ENCODE measurements at regions not wholly inside any gene's neighbourhood (a gene's known extent, or its start where the extent isn't known, plus 50 kb on each side); places are given as distances from the start of the nearest gene placed in this dataset.

DNA sequence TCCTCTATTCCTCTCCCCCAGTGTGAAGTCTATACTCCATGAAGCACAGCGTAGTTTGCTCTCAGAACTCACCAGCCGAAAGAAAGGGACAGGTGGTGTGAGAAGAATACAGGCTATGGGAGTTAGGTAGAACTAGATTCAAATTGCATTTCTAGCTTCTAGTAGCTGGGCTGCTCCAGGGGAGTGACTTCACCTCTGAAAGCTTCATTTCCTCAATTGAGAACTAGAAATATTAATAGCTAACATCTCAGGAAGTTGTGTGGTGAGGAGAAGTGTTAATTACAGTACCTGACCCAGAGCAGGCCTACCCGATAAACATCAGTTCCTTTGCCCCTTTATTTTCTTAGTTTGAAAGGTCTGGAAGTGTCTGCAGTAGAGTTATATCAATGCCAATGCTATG lies 484.7 kb upstream of the TENM4 start:
- DNase-seq (ENCODE audit: low read depth in 2 of 2) = no peak

DNA sequence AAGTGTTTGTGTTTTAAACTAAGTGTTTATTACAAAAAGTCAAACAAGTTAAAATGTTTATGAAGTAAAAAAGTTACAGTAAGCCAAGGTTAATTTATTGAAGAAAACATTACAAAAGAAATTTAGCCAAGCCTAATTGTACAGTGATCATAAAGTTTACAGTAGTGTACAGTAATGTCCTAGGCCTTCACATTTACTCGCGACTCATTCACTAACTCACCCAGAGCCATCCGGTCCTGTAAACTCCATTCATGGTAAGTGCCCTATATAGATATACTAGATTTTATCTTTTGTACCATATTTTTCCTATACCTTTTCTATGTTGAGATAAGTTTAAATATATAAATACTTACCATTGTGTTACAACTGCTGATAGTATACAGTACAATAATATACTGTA lies 481.8 kb upstream of the TENM4 start:
- DNase-seq (ENCODE audit: low read depth in 2 of 2) = no peak

DNA sequence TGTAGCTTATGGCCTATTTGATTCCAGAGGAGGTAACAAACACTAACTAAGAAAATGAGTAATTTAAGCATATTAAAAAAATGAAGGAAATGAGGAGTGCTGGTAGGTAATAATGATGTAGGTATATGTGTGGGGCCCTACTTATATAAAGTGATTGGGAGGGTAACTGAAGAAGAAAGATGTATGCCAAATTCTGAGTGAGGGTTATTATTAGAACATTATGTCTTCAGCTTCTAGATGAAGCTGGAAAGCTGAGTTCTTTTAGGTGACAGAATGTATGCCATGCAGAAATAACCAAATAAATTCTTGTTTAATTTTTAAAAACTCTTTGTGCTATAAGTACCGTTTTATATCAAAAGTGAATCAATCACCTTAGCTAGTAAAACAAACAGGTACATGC lies 479.6 kb upstream of the TENM4 start:
- no peak for DNase-seq (ENCODE audit: low read depth in 2 of 2)

DNA sequence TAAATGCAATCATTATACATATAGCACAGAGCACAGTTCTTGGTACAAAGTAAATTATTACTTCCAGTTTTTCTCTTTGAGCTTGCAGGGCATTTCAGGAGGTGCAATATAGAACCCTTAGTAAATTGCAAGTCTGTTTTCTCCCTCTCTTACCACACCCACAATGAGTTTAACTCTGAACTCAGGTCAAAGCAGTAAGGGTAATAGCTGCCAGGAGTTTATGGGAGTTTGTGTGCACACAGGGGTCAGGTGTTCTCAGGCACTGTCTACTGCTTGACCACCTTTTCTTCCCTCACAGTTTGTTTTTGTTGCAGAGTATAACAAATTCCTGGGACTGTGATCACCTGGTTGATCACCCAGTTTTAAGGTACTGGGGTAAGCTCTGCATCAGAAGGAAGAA lies 478.5 kb upstream of the TENM4 start:
- no peak for DNase-seq (ENCODE audit: low read depth in 2 of 2)

DNA sequence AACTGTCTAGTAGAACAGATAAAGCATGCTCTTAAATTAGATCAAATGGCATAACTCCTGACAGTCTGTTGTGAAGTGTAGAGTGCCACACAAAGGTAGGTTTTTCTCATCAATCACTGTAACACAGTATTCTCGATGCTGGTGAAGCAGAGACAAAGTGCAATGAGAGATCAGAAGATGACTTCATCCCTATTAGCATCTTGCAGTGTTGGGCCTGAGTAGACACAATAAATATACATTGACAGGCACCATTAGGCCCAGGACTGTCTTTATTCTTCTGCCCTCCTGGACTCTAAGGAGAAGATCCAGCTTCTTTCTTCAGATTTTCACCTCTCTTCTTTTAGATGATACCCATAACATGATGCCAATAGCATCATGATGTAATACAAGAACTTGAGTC lies 478.0 kb upstream of the TENM4 start:
- DNase-seq (ENCODE audit: low read depth in 2 of 2) = no peak

DNA sequence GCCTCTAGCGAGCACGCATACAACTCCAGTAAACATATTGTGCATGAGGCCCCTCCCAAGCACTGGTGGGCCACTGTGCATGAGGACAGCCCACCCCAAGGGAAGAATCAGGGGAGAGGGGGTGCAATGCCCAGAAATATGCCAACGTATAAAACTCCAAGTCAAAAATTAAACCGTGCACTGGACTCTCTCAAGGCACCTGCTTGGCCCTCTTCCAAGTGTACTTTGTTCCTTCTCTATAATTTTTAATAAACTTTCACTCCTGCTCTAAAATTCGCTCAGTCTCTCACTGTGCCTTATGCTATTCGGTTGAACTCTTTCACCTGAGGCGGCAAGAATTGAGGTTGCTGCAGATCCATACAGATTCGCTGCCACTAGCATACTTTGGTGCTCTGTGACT lies 465.3 kb upstream of the TENM4 start:
- DNase-seq (ENCODE audit: low read depth in 2 of 2) = no peak

DNA sequence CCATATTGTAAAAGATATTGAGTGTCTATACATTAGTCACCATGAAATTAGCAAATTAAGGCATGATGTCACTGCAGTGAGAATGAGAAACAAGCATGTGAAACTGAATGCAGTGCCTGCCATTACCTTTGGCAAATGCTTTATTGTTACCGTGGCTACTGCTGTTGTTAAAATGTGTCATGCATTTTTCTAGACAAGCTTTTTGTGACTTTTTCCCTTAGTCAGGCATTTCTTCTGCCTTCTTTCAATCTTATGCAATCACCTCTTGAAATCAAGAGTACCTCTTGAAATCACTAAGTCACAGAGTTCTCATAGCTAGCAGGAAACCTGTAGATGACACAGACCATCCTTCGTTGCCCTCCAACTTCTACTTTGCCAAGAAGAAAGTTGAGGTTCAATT lies 461.7 kb upstream of the TENM4 start:
- DNase-seq (ENCODE audit: low read depth in 2 of 2) = no peak

DNA sequence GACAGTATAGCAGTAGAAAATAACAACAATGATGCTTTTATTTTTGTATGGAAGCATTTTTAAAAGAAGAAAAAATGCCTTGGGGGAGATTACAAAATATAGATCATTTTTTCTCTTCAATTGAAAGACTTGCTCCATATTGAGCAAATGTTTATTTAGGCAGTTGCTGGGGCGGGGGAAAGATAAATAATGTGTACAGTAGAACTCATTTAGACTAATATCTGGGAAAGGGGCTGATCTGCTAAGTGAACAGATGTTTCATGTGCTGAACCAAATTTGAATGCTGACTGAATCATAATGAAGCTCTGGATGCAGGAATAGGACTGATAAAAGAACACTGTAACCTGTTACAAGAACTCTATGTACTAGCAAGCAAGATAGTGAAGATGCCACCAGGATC lies 457.1 kb upstream of the TENM4 start:
- no peak for DNase-seq (ENCODE audit: low read depth in 2 of 2)

DNA sequence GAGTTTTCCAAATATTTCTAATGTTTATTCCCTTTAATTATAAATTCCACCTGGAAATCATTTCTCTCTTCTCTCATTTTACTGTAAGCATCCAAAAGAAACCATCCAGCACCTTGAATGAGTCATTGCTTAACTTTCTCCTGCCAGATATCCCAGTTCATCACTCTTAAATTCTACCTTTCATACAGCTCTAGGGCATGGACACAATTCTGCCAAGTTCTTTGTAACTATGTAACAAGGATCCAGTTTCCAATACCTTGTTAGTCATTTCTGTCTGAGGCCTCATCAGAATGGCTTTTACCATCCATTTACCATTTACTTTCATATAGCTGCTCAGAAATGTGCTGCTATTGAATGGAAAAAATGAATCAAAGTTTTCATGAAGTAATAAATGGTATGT lies 455.4 kb upstream of the TENM4 start:
- no peak for DNase-seq (ENCODE audit: low read depth in 2 of 2)

DNA sequence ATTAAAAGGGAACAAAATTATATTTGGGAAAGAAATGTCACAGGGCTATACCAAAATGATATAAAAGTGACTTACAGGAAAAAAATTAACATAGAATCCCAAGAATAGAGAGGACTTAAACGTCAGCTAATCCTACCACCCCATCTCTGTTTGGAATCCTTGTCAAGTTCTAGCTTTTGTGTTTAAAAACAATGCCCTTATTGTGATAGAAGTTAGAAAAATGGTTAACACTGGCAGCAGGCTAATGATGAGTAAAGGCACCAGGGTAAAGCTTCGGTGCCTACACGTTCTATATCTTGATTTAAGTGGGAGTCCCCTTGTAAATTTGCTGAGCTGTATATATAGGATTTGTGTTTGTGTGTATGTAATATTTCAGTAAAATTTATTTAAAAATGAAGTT lies 453.3 kb upstream of the TENM4 start:
- DNase-seq (ENCODE audit: low read depth in 2 of 2) = no peak

DNA sequence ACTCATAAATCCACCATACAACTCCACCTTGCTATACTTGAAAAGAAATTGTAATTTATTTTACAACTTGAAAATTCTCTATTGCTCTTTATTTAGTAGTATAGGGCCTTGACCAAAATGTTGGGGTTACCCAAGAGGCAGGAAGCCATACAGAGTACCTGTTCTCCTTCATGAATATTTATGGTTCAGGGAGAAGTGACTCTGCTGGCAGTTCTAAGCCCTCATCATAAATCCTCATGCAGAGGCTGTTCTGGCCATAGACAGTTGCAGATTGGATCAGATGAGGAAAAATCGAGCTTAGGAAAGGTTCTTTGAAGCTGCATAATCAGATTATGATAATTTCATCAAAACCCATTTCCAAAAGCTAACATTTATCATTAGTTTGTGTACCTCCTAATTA lies 449.4 kb upstream of the TENM4 start:
- DNase-seq (ENCODE audit: low read depth in 2 of 2) = no peak

DNA sequence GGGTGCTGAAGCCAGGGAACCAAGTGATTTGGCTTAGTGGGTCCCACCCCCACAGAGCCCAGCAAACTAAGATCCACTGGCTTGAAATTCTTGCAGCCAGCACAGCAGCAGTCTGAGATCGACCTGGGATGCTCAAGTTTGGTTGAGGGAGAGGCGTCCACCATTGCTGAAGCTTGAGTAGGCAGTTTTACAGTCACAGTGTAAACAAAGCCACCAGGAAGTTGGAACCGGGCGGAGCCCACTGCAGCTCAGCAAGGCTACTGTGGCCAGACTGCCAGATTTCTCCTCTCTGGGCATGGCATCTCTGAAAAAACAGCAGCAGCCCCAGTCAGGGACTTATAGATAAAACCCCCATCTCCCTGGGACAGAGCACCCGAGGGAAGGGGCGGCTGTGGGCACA lies 424.1 kb upstream of the TENM4 start:
- DNase-seq (ENCODE audit: low read depth in 2 of 2) = no peak

DNA sequence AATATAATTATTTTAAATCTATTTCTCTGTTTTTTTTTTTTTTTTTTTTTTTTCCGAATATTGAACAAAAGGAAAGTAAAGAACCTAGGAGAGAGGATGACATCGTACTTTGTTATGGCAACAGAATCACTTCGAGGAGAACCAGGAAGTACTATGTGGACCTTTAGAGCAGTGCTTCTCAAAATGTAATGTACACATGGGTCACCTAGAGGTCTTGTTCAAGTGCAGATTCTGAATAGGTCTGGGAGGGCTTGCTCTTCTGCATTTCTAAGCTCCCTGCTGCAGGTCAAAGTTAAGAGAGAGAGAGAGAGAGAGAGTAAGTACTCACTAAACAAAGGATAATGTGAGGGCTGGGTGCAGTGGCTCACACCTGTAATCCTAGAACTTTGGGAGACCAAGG lies 419.5 kb upstream of the TENM4 start:
- no peak for DNase-seq (ENCODE audit: low read depth in 2 of 2)

DNA sequence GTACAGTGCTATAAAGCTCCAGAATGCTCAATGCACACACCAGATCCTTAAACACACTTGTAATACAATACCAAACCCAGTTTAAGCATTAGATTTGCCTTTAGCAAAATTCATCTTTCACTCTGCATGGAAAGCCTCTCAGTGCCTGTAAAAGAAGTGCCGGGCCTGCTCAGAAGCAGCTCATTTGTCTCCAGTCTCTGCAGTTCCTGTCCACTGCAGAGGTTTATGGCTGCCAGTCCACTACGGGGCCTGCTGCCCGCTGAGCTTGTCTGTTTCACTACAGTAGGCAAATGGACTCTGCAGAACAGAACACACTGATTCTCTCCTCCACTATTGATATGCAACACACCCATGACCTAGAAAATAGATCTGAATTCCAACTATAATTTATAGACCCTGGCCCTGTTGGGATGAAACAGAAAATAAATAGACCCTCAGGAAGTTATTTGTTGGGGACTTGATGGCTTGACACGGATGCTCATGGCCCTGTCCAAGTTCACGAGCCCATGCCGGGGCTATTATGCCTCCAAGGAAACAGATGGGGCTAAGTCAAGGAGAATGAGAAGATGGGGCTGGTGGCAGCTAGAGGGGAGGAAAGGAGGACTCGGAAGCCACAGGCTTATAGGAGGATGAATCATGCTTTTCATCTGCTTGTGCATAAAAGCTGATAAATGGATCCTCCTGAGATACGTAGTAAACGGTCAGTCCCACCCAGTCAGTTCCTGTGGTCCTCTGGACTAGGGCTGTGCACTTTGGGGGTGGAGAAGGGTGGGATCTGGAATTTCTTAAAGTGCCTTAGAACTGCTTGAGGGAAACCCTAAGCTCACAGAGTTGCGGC lies 416.8 kb upstream of the TENM4 start:
- DNase-seq (ENCODE audit: low read depth in 2 of 2) = no peak

DNA sequence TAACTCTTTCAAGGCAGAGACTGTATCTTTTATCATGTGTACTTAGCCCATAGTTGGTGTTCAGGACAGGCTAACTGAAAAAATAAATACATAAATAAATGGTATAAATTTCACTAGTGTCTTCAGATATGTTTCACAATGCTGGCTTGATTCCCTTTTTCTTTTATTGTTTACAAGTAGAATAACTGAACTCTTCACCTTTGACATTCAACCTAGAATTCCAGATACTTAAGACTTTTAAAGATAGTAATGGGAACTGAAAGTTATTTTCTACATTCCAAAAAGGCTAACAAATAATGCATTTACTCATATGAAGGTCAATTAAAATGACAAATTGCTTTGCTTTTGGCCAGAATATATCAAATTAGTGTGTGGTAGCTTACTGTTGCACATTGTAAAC lies 411.3 kb upstream of the TENM4 start:
- no peak for DNase-seq (ENCODE audit: low read depth in 2 of 2)

DNA sequence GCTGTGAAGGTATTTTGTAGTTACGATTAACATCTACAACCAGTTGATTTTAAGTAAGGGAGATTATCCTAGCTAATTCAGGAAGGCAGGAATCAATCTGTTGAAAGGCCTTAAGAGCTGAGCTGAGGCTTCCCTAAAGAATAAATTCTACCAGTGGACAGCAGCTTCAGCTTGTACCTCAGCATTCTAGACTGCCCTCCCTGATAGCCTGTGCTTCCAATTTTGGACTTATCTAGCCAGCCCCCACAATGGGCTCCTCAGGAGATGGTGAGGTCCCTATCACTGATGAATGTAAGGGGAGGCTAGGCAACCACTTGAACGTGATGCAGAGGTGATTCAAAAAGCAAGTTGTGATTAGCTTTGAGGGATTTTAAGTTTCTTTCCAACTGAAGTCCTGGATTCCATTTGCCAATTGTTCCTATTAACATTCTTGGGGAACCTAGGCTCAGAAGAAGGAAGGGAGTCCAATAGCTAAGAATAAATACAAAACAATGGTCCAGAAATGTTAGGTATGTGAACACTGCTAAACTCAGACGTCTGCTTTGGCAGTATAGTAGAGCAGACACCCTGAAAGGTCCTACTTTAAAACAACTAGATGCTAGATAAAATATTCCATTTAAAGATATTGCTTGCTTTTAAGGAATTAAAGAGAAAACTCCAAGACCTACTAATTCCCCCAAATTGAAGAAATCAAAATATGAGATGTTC lies 404.3 kb upstream of the TENM4 start:
- no peak for DNase-seq (ENCODE audit: low read depth in 2 of 2)

DNA sequence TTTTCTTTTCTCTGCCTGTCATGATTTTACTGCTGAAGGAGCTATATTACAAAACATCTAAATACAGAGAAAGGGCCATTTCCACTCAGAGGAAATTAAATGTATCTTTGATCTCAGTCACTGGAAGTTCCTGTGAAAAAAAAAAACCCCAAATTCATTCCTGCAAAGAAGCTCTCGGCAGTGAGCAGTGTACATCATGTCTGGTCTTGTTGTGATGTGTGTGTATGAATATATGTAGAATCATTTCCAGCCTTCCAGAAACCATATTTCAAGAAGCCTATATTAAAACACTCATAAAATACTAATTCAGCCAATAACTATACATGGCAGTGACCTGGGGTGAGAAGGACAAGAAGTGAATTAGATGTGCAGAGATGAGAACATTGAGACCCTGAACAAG lies 393.2 kb upstream of the TENM4 start:
- DNase-seq (ENCODE audit: low read depth in 2 of 2) = no peak

DNA sequence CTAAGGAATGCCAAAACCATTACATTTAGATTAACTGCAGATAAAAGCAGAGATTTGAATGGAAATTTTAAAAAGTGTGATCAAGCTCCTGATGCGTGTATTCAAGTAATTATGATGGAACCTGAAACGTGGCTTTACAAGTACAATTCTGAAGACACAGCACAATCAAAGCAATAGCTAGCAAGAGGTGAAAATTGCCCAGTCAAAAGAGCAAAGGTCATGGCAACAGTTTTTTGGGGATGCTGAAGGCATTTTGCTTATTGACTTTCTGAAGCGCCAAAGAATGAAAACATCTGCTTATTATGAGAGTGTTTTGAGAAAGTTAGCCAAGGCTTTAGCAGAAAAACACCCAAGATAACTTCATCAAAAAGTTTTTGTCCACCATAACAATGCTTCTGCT lies 389.6 kb upstream of the TENM4 start:
- DNase-seq (ENCODE audit: low read depth in 2 of 2) = no peak

DNA sequence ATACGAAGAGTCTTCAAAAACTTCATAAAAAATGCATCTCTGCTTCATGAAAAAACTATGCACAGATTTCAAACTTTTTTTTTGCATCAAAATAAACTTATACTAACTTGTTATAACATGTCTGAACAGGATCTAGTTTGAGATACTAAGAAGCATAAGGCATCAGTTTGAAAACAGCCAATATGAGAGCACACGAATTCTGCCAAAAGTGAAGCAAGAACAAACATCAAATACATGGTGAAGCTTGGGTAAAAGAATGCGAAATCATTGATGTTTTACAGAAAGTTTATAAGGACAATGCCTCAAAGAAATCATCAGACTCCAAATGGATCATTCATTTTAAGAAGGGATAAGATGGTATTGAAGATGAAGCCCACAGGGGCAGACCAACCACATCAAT lies 389.1 kb upstream of the TENM4 start:
- DNase-seq (ENCODE audit: low read depth in 2 of 2) = no peak

DNA sequence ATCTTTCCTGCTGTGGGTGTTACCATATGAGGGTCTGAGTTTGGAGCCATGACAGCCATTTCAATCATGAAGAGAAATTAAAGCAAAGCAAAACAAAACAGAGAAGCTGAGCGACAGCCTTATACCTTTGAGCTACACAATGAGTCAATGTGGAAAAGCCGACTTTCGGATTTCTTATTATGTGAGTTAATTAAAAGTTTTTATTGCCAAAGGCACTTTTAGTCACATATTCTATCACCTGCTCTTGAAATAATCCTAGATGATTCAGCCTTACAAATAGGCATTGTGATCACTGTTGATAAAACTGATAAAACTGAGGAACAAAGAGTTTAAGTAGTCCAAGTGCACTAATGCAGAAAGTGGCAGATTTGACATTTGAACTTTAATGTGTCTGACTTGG lies 381.9 kb upstream of the TENM4 start:
- no peak for DNase-seq (ENCODE audit: low read depth in 2 of 2)

DNA sequence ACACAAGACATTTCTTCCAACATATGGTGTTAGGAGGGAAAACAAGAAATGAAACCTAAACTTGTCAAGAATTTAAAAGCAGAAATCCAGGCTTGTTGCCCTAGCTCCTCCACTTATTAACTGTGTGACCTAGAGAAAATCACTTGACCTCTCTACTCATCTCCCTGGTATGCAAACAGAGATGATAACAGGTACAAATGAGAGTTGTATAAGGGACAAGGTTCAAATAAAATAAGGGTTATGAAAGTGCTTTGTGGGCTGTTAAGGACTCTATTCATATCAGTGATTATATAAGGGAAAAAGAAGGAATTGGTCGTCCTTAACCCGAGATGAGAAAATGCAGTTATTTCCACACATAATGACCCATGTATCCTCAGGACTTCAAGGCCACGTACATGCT lies 372.7 kb upstream of the TENM4 start:
- DNase-seq (ENCODE audit: low read depth in 2 of 2) = no peak

DNA sequence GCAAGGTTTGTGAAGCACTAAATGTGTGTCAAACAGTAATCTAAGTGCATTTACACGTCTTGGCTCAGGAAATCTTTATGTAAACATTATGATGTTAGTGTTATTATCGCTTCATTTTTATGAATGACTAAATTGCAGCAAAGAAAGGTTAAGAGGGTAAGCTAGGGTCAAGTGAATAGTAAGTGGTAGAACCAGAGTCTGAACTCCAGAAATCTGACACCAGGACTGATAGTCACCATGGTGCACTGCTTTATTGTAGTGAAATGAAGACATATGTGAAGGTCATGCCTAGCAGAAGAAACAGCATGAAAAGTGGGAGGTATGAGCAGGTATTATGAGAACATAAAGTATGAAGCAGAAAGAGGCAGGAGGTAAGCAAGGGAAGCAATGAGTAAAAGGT lies 368.7 kb upstream of the TENM4 start:
- DNase-seq (ENCODE audit: low read depth in 2 of 2) = no peak

DNA sequence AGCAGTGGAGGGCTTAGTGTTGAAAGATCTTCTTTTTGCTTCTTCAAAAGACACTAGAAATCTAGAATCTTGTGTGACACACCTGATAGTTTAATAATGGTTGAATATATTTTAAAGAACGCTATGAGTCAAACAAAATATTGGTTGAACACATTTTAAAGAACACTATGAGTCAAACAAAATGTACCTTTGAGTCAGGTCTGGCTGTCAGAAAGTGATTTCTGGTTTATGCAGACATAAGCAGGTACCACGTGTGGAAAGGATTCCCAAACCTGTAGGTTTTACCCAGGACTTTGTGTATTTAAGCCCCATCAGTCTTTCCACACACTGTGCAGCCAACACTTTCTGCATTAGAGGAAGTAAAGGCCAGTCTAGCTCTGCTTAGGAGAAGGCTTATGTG lies 366.7 kb upstream of the TENM4 start:
- DNase-seq (ENCODE audit: low read depth in 2 of 2) = no peak

DNA sequence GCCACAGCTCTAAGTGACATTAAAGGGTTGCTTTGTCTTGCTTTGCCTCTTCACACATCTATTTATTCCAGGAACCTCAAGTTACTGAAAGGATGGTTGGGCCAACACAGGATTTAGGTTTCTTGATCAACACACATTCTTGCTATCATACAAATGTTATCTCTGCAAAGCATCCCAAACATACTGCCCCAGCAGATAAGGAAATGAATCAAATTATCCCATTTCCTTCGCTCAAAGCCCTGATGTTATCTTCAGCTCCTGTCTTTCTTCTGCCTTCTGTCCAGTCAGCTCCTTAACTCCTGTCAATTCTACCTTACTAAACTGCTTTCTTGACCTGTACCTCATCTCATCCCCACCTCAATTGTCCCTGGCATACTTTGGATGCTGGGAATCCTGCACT lies 355.9 kb upstream of the TENM4 start:
- no peak for DNase-seq (ENCODE audit: low read depth in 2 of 2)
